Naive thymus-derived CD8-positive, alpha-beta T cell (primary cell): ENCODE measurements at regions not wholly inside any gene's neighbourhood (a gene's known extent, or its start where the extent isn't known, plus 50 kb on each side); places are given as distances from the start of the nearest gene placed in this dataset.

ENCODE experiments used
- ATAC-seq, 2 donors: fragments of 150-1000 bp; cut with Tn5 transposase in 1 of 2; sonication (Bioruptor Pico), chemical (Tn5 transposase) in 1 of 2; 1 replicate in 1 of 2; 2 replicates in 1 of 2; pipeline ENCODE4 v1.10.0; 2021; ENCODE audit warnings: mild to moderate bottlenecking in 2 of 2, moderate library complexity in 2 of 2
- POLR2A ChIA-PET: fragments of 350-600 bp; sonication (Branson Sonifier 250); formaldehyde crosslinking; loops from one replicate; lab custom pipeline; 2021; ENCODE audit warnings: antibody characterized with exemption; lab: Charles Lee
- DNase-seq, 10 donors: peaks; one replicate each; pipeline versions ENCODE4 v3.0.0 to v3.0.0-alpha.2; 2020 to 2022
- H3K27ac Mint-ChIP-seq, 10 donors: one replicate each; pipeline ENCODE4 v1.8.0; 2020 to 2022; ENCODE audit warnings: mild to moderate bottlenecking in 10 of 10, mixed read lengths in 10 of 10, moderate library complexity in 4 of 10, inconsistent platforms in 1 of 10
- H3K27me3 Mint-ChIP-seq, 5 donors: one replicate each; pipeline ENCODE4 v1.8.0; 2021 to 2022; ENCODE audit warnings: mixed read lengths in 5 of 5
- H3K36me3 Mint-ChIP-seq, 3 donors: one replicate each; pipeline ENCODE4 v1.8.0; 2020 to 2022; ENCODE audit warnings: mixed read lengths in 3 of 3, mild to moderate bottlenecking in 2 of 3, inconsistent platforms in 1 of 3
- H3K4me1 Mint-ChIP-seq, 4 donors: one replicate each; pipeline ENCODE4 v1.8.0; 2021 to 2022; ENCODE audit warnings: mixed read lengths in 4 of 4
- H3K4me3 Mint-ChIP-seq, 10 donors: one replicate each; pipeline ENCODE4 v1.8.0; 2020 to 2022; ENCODE audit warnings: mild to moderate bottlenecking in 10 of 10, mixed read lengths in 10 of 10, moderate library complexity in 6 of 10, inconsistent platforms in 1 of 10
- H3K9me3 Mint-ChIP-seq, 9 donors: one replicate each; pipeline ENCODE4 v1.8.0; 2020 to 2022; ENCODE audit warnings: mixed read lengths in 9 of 9, mild to moderate bottlenecking in 3 of 9, inconsistent platforms in 1 of 9, moderate library complexity in 1 of 9

GRCh38 chr11:38221295-38221694 is 1623.3 kb upstream of the RAG2 start:
- peaks cover 0 to 3% (median 0%) of the 10 kb centered on the region in 3 donors for H3K36me3 Mint-ChIP-seq
- H3K4me1 Mint-ChIP-seq = no peaks in the 10 kb centered on the region
- no peak overlapping the region for H3K27ac Mint-ChIP-seq
- DNase-seq = no peak
- H3K4me3 Mint-ChIP-seq = no peak overlapping the region
- ATAC-seq = no peak
- POLR2A ChIA-PET = no interaction called here
- H3K9me3 Mint-ChIP-seq = peaks cover 14 to 53% (median 26%) of the 10 kb centered on the region in 9 donors
- no peaks in the 10 kb centered on the region for H3K27me3 Mint-ChIP-seq

- no peaks in the 10 kb centered on the region for H3K4me1 Mint-ChIP-seq
- no peaks in the 10 kb centered on the region for H3K27me3 Mint-ChIP-seq
- no peaks in the 10 kb centered on the region for H3K36me3 Mint-ChIP-seq
- ATAC-seq = no peak
- DNase-seq = no peak
- no peak overlapping the region for H3K27ac Mint-ChIP-seq
- H3K9me3 Mint-ChIP-seq = peaks cover 11 to 36% (median 16%) of the 10 kb centered on the region in 9 donors
- no peak overlapping the region for H3K4me3 Mint-ChIP-seq
- POLR2A ChIA-PET = no interaction called here
Observed at GRCh38 chr11:38219636-38220035, 1621.6 kb upstream of the RAG2 start.

GRCh38 chr11:38208951-38209350 is 1610.9 kb upstream of the RAG2 start:
- POLR2A ChIA-PET = no interaction called here
- Mint-ChIP-seq H3K27me3 (no peaks in the 10 kb centered on the region), H3K9me3 (peaks cover 3 to 11% (median 6%) of the 10 kb centered on the region in 9 donors), H3K27ac (no peak overlapping the region), H3K4me1 (no peaks in the 10 kb centered on the region), H3K4me3 (no peak overlapping the region), H3K36me3 (no peaks in the 10 kb centered on the region)
- ATAC-seq (no peak), DNase-seq (no peak)

DNA sequence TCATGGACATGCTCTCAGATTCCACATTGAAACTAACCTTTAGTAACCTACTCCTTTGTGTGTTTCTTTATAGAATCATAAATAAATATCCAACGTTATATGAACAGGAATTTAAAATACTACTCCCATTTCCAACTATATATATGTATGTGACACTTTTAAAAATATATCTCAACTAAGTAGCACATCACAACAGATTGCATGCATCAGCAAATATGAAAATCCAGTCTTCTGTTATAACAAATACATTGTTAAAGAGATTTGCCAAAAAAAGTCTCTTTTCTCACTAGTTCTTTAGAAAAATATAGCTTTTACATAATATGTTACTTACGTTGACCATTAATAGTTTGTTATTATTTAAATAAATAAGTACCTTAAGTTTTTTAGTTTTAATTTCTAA is 1608.6 kb upstream of the RAG2 start:
- Mint-ChIP-seq H3K36me3 (no peaks in the 10 kb centered on the region), H3K27ac (no peak overlapping the region), H3K9me3 (peaks cover 4 to 26% (median 10%) of the 10 kb centered on the region in 9 donors)

DNA sequence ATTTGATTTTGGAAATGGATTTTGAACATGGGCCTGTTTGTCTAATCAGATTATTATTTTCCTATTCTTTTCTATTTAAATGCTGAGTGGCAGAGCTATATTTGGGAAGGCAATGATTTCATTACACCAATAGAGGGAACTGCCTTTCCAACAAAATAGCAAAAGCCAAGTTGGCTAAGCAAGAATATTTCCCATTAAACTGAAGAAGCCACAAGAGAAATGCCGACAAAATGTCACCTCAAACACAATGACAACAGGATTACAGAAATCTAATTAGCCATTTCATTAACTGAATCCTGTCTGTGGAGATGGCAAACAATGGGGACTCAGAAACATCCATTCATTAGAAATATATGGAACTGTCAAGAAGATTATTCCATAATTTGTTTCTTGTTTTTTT is 1593.1 kb upstream of the RAG2 start:
- no peaks in the 10 kb centered on the region for H3K27me3 Mint-ChIP-seq
- no peaks in the 10 kb centered on the region for H3K4me1 Mint-ChIP-seq
- H3K27ac Mint-ChIP-seq = no peak overlapping the region
- no peak for DNase-seq
- H3K9me3 Mint-ChIP-seq = peaks cover 0 to 16% (median 5%) of the 10 kb centered on the region in 9 donors
- no peaks in the 10 kb centered on the region for H3K36me3 Mint-ChIP-seq
- ATAC-seq = no peak
- no peak overlapping the region for H3K4me3 Mint-ChIP-seq
- POLR2A ChIA-PET = no interaction called here

More for the DNA sequence above, 1608.6 kb upstream of the RAG2 start:
- Mint-ChIP-seq H3K4me3 (no peak overlapping the region), H3K4me1 (no peaks in the 10 kb centered on the region), H3K27me3 (no peaks in the 10 kb centered on the region)
- no peak for ATAC-seq
- POLR2A ChIA-PET = no interaction called here
- no peak for DNase-seq

DNA sequence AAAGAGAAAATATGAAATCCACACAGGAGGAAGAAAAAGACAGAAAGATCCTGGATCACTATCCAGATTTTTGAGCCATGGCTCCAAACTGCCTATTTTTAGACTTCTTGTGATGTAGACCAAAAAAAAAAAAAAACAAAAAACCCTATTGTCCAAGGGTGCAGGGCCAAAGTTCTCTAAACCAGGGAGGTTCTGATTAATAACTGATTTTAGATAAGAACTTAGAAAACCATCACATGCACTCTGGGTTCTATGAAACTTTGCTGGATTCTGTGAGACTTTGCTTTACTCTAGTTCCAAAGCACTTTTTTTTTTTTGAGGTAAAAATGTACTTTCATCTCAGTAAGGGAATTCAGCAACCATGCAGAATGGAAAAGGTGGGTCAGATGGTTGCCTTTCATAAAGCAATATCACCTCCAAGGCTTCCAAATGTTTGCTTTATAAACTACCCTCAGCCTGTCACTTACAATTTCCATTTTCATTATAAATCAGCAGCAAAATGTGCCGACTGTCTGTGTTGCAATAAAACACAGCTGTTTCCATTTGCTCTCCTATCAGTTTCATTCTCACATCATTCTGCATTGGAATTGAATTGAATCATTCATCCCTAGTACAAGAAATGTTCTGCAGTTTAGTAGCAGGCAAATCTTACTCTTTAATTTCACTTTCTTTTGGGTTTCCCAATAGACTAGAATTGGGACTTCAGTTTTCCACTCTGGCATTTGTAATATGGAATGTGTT is 1584.3 kb upstream of the RAG2 start:
- no peak overlapping the region for H3K4me3 Mint-ChIP-seq

DNA sequence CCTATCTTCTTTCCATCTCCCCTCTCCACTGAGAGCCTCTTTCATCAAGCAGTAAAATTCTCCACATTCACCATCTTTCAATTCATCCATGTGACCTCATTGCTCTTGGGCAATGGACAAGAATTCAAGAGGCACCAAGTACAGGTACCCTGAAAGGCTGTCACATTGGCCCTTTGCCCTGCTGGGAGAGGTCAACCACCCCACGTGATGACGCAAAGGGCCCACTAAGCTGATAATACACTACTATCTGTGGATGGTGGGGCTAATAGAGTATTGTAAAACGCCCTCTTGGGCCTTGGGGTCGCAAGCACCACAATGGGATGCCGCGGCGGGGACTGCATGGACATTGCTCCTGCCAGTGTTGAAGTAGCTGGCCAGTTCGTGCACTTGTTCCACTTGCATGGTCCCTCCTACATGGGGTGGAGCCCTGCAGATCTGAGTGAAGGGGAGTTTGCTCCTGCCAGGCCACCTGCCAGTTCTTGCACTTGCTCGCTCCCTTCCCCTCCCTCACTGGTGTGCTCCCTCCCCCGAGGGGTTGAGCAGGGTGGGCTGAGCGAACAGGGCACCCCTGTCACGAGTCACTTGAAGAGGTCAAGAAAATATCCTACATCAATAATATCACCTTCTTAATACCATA is 1578.8 kb upstream of the RAG2 start:
- no peaks in the 10 kb centered on the region for H3K27me3 Mint-ChIP-seq
- H3K4me1 Mint-ChIP-seq = no peaks in the 10 kb centered on the region
- no peaks in the 10 kb centered on the region for H3K36me3 Mint-ChIP-seq
- H3K9me3 Mint-ChIP-seq = peaks cover 0 to 19% (median 2%) of the 10 kb centered on the region in 9 donors
- DNase-seq (peak in 1 of 10 donors; percentile 52), ATAC-seq (no peak)
- no peak overlapping the region for H3K4me3 Mint-ChIP-seq
- H3K27ac Mint-ChIP-seq = no peak overlapping the region
- POLR2A ChIA-PET = no interaction called here

More for the DNA sequence above, 1584.3 kb upstream of the RAG2 start:
- DNase-seq (no peak), ATAC-seq (no peak)
- Mint-ChIP-seq H3K27ac (no peak overlapping the region), H3K9me3 (peaks cover 2 to 18% (median 8%) of the 10 kb centered on the region in 9 donors), H3K4me1 (no peaks in the 10 kb centered on the region), H3K27me3 (no peaks in the 10 kb centered on the region), H3K36me3 (no peaks in the 10 kb centered on the region)
- POLR2A ChIA-PET = no interaction called here

- no peak for DNase-seq
- Mint-ChIP-seq H3K36me3 (no peaks in the 10 kb centered on the region), H3K27ac (no peak overlapping the region), H3K4me3 (no peak overlapping the region), H3K9me3 (peaks cover 0 to 23% (median 4%) of the 10 kb centered on the region in 9 donors), H3K4me1 (no peaks in the 10 kb centered on the region), H3K27me3 (no peaks in the 10 kb centered on the region)
- POLR2A ChIA-PET = no interaction called here
- no peak for ATAC-seq
Observed at GRCh38 chr11:38173676-38174075, 1575.6 kb upstream of the RAG2 start.

DNA sequence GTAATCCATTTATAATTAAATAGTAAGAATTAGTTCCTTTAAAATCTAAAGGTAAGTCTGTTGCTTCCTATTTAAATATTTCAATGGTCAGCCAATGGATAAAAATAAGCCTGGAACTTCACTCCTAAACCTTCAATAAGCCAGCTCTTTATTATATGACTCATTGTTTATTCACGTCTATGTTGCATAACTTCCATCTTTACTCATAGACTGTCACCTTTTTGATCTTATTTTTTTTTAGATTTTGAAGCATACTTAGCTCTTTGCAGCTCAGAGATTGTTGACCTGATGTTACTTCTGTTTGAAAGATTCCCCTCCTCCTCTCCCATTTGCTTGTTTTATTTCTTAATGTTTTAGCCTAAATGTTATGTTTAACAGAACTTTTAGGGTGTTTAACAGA is 1571.2 kb upstream of the RAG2 start:
- DNase-seq (no peak), ATAC-seq (no peak)
- Mint-ChIP-seq H3K9me3 (peaks cover 8 to 23% (median 13%) of the 10 kb centered on the region in 9 donors), H3K4me3 (no peak overlapping the region), H3K27ac (no peak overlapping the region), H3K36me3 (no peaks in the 10 kb centered on the region), H3K27me3 (no peaks in the 10 kb centered on the region), H3K4me1 (no peaks in the 10 kb centered on the region)
- POLR2A ChIA-PET = no interaction called here

GRCh38 chr11:38163526-38163925 is 1565.5 kb upstream of the RAG2 start:
- H3K27ac Mint-ChIP-seq = no peak overlapping the region
- H3K4me3 Mint-ChIP-seq = no peak overlapping the region
- H3K4me1 Mint-ChIP-seq = no peaks in the 10 kb centered on the region
- peaks cover 9 to 45% (median 22%) of the 10 kb centered on the region in 9 donors for H3K9me3 Mint-ChIP-seq
- DNase-seq (no peak), ATAC-seq (no peak)
- no peaks in the 10 kb centered on the region for H3K36me3 Mint-ChIP-seq
- POLR2A ChIA-PET = no interaction called here
- no peaks in the 10 kb centered on the region for H3K27me3 Mint-ChIP-seq

DNA sequence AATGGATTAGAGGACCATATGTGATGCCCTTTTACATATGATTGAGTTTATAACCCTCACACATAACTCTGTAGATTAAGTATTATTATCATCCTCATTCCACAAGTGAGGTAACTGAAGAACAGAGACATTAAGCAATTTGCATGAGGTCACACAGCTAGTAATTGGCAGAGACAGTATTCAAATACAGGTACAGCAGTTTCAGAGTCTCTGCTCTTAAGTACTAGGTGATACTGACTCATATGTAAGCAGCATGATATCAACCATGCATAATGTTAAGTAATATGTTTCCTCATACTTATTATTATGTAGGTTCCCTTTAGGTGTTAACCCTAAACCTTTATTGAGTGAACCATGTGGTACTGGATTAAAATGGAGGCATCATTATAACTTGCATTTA is 1562.4 kb upstream of the RAG2 start:
- Mint-ChIP-seq H3K36me3 (no peaks in the 10 kb centered on the region), H3K4me1 (peaks cover 0 to 7% (median 0%) of the 10 kb centered on the region in 4 donors), H3K27me3 (no peaks in the 10 kb centered on the region), H3K27ac (no peak overlapping the region), H3K9me3 (peaks cover 9 to 42% (median 15%) of the 10 kb centered on the region in 9 donors), H3K4me3 (no peak overlapping the region)
- POLR2A ChIA-PET = no interaction called here
- ATAC-seq (no peak), DNase-seq (no peak)

DNA sequence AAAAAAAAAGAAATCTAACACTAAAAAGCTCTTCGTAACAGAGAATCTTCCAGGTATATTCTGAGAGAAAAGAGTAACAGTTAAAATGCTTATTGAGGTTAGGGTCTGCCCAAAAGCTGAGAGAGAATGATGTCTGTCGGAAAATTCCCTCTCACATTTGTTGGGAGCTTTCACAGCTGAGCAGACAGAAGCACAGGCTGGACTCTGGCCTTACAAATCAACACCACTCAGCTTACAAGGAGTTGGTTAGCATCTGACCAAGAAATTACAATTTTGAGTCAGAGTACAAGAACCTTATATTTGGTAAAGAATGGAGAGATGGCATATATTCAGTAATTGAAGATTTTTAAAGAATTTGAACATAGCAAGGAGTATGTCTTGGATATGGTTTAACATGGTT is 1561.0 kb upstream of the RAG2 start:
- no peak for DNase-seq
- H3K27me3 Mint-ChIP-seq = no peaks in the 10 kb centered on the region

GRCh38 chr11:38156495-38157146 is 1558.6 kb upstream of the RAG2 start:
- Mint-ChIP-seq H3K27ac (no peak overlapping the region), H3K9me3 (peaks cover 3 to 25% (median 9%) of the 10 kb centered on the region in 9 donors), H3K4me1 (peaks cover 0 to 10% (median 0%) of the 10 kb centered on the region in 4 donors), H3K36me3 (no peaks in the 10 kb centered on the region), H3K4me3 (no peak overlapping the region), H3K27me3 (no peaks in the 10 kb centered on the region)
- ATAC-seq = no peak
- POLR2A ChIA-PET = no interaction called here
- no peak for DNase-seq

More for the DNA sequence above, 1561.0 kb upstream of the RAG2 start:
- no peaks in the 10 kb centered on the region for H3K36me3 Mint-ChIP-seq
- H3K4me3 Mint-ChIP-seq = no peak overlapping the region
- H3K4me1 Mint-ChIP-seq = peaks cover 0 to 7% (median 0%) of the 10 kb centered on the region in 4 donors
- no peak for ATAC-seq
- POLR2A ChIA-PET = no interaction called here
- H3K27ac Mint-ChIP-seq = no peak overlapping the region
- peaks cover 9 to 45% (median 12%) of the 10 kb centered on the region in 9 donors for H3K9me3 Mint-ChIP-seq
